ENCODE measurements at regions not wholly inside any gene's neighbourhood (a gene's known extent, or its start where the extent isn't known, plus 50 kb on each side); places are given as distances from the start of the nearest gene placed in this dataset.
A peak's percentile ranks its signal among the peaks of the same experiment; 100 is the strongest.

DNA sequence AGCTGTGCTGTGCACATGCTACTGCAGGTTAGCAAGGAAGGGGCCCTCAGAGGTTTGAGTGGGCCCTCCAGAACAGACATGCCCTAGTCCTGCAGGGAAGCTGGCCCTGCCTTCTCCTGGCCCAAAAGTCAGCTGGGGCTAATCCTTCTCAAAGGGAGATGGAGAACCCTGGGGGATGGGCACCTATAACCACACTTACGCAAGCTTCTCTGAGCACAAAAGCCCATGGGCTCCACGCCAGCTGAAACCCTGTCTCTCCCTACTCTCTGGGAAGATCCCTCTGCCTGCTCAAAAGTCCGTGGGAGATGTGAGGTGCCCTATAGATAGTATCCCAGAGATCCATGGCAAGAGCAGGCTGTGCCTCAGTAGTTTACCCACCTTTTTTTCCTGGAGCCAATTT lies 58.9 kb upstream of the DKK2 start:
- DNase-seq (ENCODE audit: low read depth in 2 of 2), result no peak

DNA sequence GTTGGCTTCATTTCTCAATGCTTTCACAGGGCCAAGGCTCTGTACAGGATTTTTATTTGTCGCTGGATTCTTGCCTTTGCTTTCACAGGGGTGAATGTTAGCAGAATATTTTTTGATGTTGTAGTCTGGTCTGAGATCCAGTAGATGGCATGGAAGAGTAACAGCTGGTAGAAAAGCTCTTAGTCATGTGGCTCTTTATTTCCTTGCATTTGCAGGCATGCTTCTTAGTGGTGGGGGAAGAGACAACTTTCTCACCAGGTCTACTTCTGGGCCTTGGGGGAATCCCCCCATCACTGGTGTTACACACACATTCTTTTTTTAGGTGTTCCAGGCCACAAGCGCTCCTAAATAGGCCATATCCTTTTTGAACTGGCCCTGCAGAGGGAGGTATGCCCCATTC lies 58.2 kb upstream of the DKK2 start:
- peak; percentile 16 to 57 for DNase-seq (ENCODE audit: low read depth in 2 of 2)
